Panc1 (cell line): ENCODE measurements at regions not wholly inside any gene's neighbourhood (a gene's known extent, or its start where the extent isn't known, plus 50 kb on each side); places are given as distances from the start of the nearest gene placed in this dataset.

ENCODE experiments used
- ATAC-seq: fragments of 200-7000 bp; cut with Tn5 transposase; 2 replicates; pipeline ENCODE4 v1.9.1; 2020; ENCODE audit warnings: mild to moderate bottlenecking, moderate library complexity
- BruUV-seq: library from RNA; stranded (reverse); fragments of 400-500 nt; replicated peaks from 2 replicates; lab custom pipeline; 2021; lab: Mats Ljungman, UMichigan
- CTCF ChIA-PET: fragments of 300-600 bp; sonication (Branson Sonifier 250); formaldehyde crosslinking; loops from one replicate; lab custom pipeline; 2022; ENCODE audit warnings: antibody characterized with exemption; lab: Charles Lee
- POLR2A ChIA-PET: fragments of 300-600 bp; sonication (Branson Sonifier 250); formaldehyde crosslinking; loops from one replicate; lab custom pipeline; 2022; ENCODE audit warnings: antibody characterized with exemption; lab: Charles Lee
- DNase-seq: peaks from one replicate; pipeline ENCODE4 v3.0.0-alpha.2; 2010; ENCODE audit warnings: low read depth, low spot score
- H3K27ac ChIP-seq: 2 replicates; pipeline ENCODE4 v1.5.1; 2011; ENCODE audit warnings: mild to moderate bottlenecking, low read length, inconsistent platforms
- H3K27me3 ChIP-seq: fragments of 200-500 bp; sonication (Bioruptor generic); 2 replicates; pipeline ENCODE4 v1.6.0; 2014; ENCODE audit warnings: low read length, inconsistent platforms; ENCODE audit not compliant: control insufficient read depth, insufficient read depth
- H3K36me3 ChIP-seq: fragments of 200-500 bp; sonication (Bioruptor generic); 2 replicates; pipeline ENCODE4 v1.5.1; 2014; ENCODE audit warnings: inconsistent platforms, mild to moderate bottlenecking, low read length, moderate library complexity; ENCODE audit not compliant: control insufficient read depth, insufficient read depth
- H3K4me1 ChIP-seq: 2 replicates; pipeline ENCODE4 v1.5.1; 2011; ENCODE audit warnings: inconsistent platforms, mild to moderate bottlenecking, low read length, moderate library complexity; ENCODE audit not compliant: control insufficient read depth, insufficient read depth
- H3K4me3 ChIP-seq, 2 experiments: 2 replicates each; pipeline ENCODE4 v1.5.1; 2011 to 2012; ENCODE audit warnings: low read depth in 2 of 2, low read length in 2 of 2, mild to moderate bottlenecking in 2 of 2, inconsistent platforms in 1 of 2, moderate library complexity in 1 of 2
- H3K9me3 ChIP-seq: fragments of 200-500 bp; sonication (Bioruptor generic); 2 replicates; pipeline ENCODE4 v1.5.1; 2014; ENCODE audit warnings: low read depth, mild to moderate bottlenecking, inconsistent platforms, low read length, moderate library complexity; ENCODE audit not compliant: control insufficient read depth, insufficient read depth
- POLR2AphosphoS5 ChIP-seq: IDR thresholded peaks from 2 replicates; pipeline ENCODE4 v1.6.1; 2012; ENCODE audit warnings: mild to moderate bottlenecking, low read depth, low read length, moderate library complexity
- SIN3A ChIP-seq: IDR thresholded peaks from 2 replicates; pipeline ENCODE4 v1.6.1; 2012; ENCODE audit warnings: low read depth, mild to moderate bottlenecking, low read length, moderate library complexity, borderline replicate concordance; ENCODE audit not compliant: insufficient read depth
- TCF7L2 ChIP-seq: IDR thresholded peaks from 2 replicates; pipeline ENCODE4 v1.6.1; 2011; ENCODE audit warnings: mild to moderate bottlenecking, low read depth, low read length, inconsistent platforms
- in situ Hi-C: cut with HindIII; loops from 2 replicates; pipeline ENCODE4 v1.10.0; 2016; ENCODE audit warnings: low sequenced_read_pairs, low pct_unique_long_range_greater_than_20kb
- intact Hi-C: fragments of 100-400 bp; cut with micrococcal nuclease; formaldehyde crosslinking; loops from one replicate; pipeline ENCODE4 v1.10.0; 2022; ENCODE audit not compliant: unreplicated experiment
- TF ChIP-seq, protein P1 (sequence below): fragments of 450-650 bp; IDR thresholded peaks from 2 replicates; pipeline ENCODE4 v1.5.1; 2017; ENCODE audit warnings: mild to moderate bottlenecking
- TF ChIP-seq, protein P2 (sequence below), 2 experiments: IDR thresholded peaks; 2 replicates each; pipeline ENCODE4 v1.6.1; 2011 to 2012; ENCODE audit warnings: low read depth in 2 of 2, control low read depth in 1 of 2, low read length in 1 of 2, mild to moderate bottlenecking in 1 of 2, moderate library complexity in 1 of 2; ENCODE audit not compliant: insufficient read depth in 1 of 2

GRCh38 chr4:1509366-1509765, 103.1 kb upstream of the NKX1-1 start:
- no peak for DNase-seq
- intact Hi-C loops: no loop called here
- in situ Hi-C loops: no loop called here
- H3K4me1 ChIP-seq: no peaks in the 10 kb centered on the region
- ChIA-PET CTCF (no interaction called here), POLR2A (no interaction called here)
- TF ChIP-seq SIN3A (no peak), TCF7L2 (no peak), POLR2AphosphoS5 (no peak)
- TF ChIP-seq, protein P1, sequence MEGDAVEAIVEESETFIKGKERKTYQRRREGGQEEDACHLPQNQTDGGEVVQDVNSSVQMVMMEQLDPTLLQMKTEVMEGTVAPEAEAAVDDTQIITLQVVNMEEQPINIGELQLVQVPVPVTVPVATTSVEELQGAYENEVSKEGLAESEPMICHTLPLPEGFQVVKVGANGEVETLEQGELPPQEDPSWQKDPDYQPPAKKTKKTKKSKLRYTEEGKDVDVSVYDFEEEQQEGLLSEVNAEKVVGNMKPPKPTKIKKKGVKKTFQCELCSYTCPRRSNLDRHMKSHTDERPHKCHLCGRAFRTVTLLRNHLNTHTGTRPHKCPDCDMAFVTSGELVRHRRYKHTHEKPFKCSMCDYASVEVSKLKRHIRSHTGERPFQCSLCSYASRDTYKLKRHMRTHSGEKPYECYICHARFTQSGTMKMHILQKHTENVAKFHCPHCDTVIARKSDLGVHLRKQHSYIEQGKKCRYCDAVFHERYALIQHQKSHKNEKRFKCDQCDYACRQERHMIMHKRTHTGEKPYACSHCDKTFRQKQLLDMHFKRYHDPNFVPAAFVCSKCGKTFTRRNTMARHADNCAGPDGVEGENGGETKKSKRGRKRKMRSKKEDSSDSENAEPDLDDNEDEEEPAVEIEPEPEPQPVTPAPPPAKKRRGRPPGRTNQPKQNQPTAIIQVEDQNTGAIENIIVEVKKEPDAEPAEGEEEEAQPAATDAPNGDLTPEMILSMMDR: no peak
- TF ChIP-seq, protein P2, sequence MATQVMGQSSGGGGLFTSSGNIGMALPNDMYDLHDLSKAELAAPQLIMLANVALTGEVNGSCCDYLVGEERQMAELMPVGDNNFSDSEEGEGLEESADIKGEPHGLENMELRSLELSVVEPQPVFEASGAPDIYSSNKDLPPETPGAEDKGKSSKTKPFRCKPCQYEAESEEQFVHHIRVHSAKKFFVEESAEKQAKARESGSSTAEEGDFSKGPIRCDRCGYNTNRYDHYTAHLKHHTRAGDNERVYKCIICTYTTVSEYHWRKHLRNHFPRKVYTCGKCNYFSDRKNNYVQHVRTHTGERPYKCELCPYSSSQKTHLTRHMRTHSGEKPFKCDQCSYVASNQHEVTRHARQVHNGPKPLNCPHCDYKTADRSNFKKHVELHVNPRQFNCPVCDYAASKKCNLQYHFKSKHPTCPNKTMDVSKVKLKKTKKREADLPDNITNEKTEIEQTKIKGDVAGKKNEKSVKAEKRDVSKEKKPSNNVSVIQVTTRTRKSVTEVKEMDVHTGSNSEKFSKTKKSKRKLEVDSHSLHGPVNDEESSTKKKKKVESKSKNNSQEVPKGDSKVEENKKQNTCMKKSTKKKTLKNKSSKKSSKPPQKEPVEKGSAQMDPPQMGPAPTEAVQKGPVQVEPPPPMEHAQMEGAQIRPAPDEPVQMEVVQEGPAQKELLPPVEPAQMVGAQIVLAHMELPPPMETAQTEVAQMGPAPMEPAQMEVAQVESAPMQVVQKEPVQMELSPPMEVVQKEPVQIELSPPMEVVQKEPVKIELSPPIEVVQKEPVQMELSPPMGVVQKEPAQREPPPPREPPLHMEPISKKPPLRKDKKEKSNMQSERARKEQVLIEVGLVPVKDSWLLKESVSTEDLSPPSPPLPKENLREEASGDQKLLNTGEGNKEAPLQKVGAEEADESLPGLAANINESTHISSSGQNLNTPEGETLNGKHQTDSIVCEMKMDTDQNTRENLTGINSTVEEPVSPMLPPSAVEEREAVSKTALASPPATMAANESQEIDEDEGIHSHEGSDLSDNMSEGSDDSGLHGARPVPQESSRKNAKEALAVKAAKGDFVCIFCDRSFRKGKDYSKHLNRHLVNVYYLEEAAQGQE (IDR thresholded peaks at IDR 0.05; ENCODE audit: insufficient read depth in 1 of 2, low read depth in 2 of 2, low read length in 1 of 2): no peak
- no peaks in the 10 kb centered on the region for H3K27me3 ChIP-seq
- no peak overlapping the region for H3K4me3 ChIP-seq
- no peaks in the 10 kb centered on the region for H3K36me3 ChIP-seq
- H3K27ac ChIP-seq: no peak overlapping the region
- H3K9me3 ChIP-seq: no peaks in the 10 kb centered on the region
- ATAC-seq: no peak
- no TSS peak for BruUV-seq

- intact Hi-C loops: no loop called here
- Histone ChIP-seq H3K4me1 (no peaks in the 10 kb centered on the region), H3K27me3 (no peaks in the 10 kb centered on the region), H3K9me3 (no peaks in the 10 kb centered on the region), H3K27ac (no peak overlapping the region), H3K4me3 (no peak overlapping the region), H3K36me3 (no peaks in the 10 kb centered on the region)
- in situ Hi-C loops: no loop called here
- ATAC-seq (no peak), DNase-seq (no peak)
- ChIA-PET POLR2A (no interaction called here), CTCF (no interaction called here)
- no TSS peak for BruUV-seq
- TF ChIP-seq SIN3A: no peak
- TF ChIP-seq, protein P2 (IDR thresholded peaks at IDR 0.05; ENCODE audit: insufficient read depth in 1 of 2, low read depth in 2 of 2, low read length in 1 of 2): no peak
- TF ChIP-seq TCF7L2: no peak
- TF ChIP-seq, protein P1: no peak
- TF ChIP-seq POLR2AphosphoS5: no peak
Observed at GRCh38 chr4:1508161-1509160, 102.2 kb upstream of the NKX1-1 start.
